NCI-H187 treated with DMSO at 0.1 percent for 48 hours (cell line): ENCODE measurements at regions not wholly inside any gene's neighbourhood (a gene's known extent, or its start where the extent isn't known, plus 50 kb on each side); places are given as distances from the start of the nearest gene placed in this dataset.

ENCODE experiments used
- DNase-seq: peaks from one replicate; lab custom pipeline; 2025; lab: John Stamatoyannopoulos, UW

GRCh38 chr5:68711293-68712200, 382.3 kb upstream of the SLC30A5 start:
- DNase-seq = no peak

GRCh38 chr5:68714810-68715209, 379.0 kb upstream of the SLC30A5 start:
- DNase-seq = no peak

GRCh38 chr5:68720884-68721610, 372.8 kb upstream of the SLC30A5 start:
- no peak for DNase-seq

- DNase-seq = no peak
Observed at GRCh38 chr5:68722357-68722756, 371.5 kb upstream of the SLC30A5 start.

- no peak for DNase-seq
Observed at GRCh38 chr5:68725905-68726683, 367.7 kb upstream of the SLC30A5 start.

GRCh38 chr5:68727931-68728330, 365.9 kb upstream of the SLC30A5 start:
- no peak for DNase-seq

GRCh38 chr5:68729678-68730077, 364.1 kb upstream of the SLC30A5 start:
- no peak for DNase-seq

- no peak for DNase-seq
Observed at GRCh38 chr5:68730220-68730978, 363.4 kb upstream of the SLC30A5 start.

- no peak for DNase-seq
Observed at GRCh38 chr5:68730979-68731654, 362.7 kb upstream of the SLC30A5 start.

- no peak for DNase-seq
Observed at GRCh38 chr5:68732251-68732650, 361.6 kb upstream of the SLC30A5 start.

- no peak for DNase-seq
Observed at GRCh38 chr5:68734781-68735180, 359.0 kb upstream of the SLC30A5 start.

- DNase-seq = no peak
Observed at GRCh38 chr5:68738236-68738635, 355.6 kb upstream of the SLC30A5 start.

- DNase-seq = no peak
Observed at GRCh38 chr5:68738841-68739240, 355.0 kb upstream of the SLC30A5 start.

- DNase-seq = no peak
Observed at GRCh38 chr5:68739752-68740151, 354.1 kb upstream of the SLC30A5 start.

GRCh38 chr5:68740226-68740910, 353.4 kb upstream of the SLC30A5 start:
- peak; percentile 58 for DNase-seq

GRCh38 chr5:68744206-68744605, 349.6 kb upstream of the SLC30A5 start:
- DNase-seq = no peak

- no peak for DNase-seq
Observed at GRCh38 chr5:68745448-68745847, 348.4 kb upstream of the SLC30A5 start.

- DNase-seq = no peak
Observed at GRCh38 chr5:68746220-68746619, 347.6 kb upstream of the SLC30A5 start.

GRCh38 chr5:68746643-68747420, 347.0 kb upstream of the SLC30A5 start:
- DNase-seq = no peak

GRCh38 chr5:68747521-68747920, 346.3 kb upstream of the SLC30A5 start:
- no peak for DNase-seq
